ENCODE measurements at regions not wholly inside any gene's neighbourhood (a gene's known extent, or its start where the extent isn't known, plus 50 kb on each side); places are given as distances from the start of the nearest gene placed in this dataset.
"Not testable (repeated sequence)": the region's sequence is repeated elsewhere in the genome, so short reads cannot be mapped to it uniquely, and the experiment has no call there.

GRCh38 chr6:105728995-105729394, 326.1 kb upstream of the PREP start:
- DNase-seq (ENCODE audit: low read depth, low spot score): no peak

GRCh38 chr6:105726902-105727655, 324.2 kb upstream of the PREP start:
- DNase-seq (ENCODE audit: low read depth, low spot score): no peak

- no peak for DNase-seq (ENCODE audit: low read depth, low spot score)
Observed at GRCh38 chr6:105714846-105715245, 312.0 kb upstream of the PREP start.

- DNase-seq (ENCODE audit: low read depth, low spot score): no peak
Observed at GRCh38 chr6:105713474-105714118, 310.7 kb upstream of the PREP start.

- DNase-seq (ENCODE audit: low read depth, low spot score): no peak
Observed at GRCh38 chr6:105711216-105711615, 308.3 kb upstream of the PREP start.

- DNase-seq (ENCODE audit: low read depth, low spot score): no peak
Observed at GRCh38 chr6:105705608-105706007, 302.7 kb upstream of the PREP start.

GRCh38 chr6:105695461-105695860, 292.6 kb upstream of the PREP start:
- no peak for DNase-seq (ENCODE audit: low read depth, low spot score)

- no peak for DNase-seq (ENCODE audit: low read depth, low spot score)
Observed at GRCh38 chr6:105692613-105693215, 289.8 kb upstream of the PREP start.

GRCh38 chr6:105691971-105692370, 289.1 kb upstream of the PREP start:
- no peak for DNase-seq (ENCODE audit: low read depth, low spot score)

GRCh38 chr6:105691081-105691480, 288.2 kb upstream of the PREP start:
- no peak for DNase-seq (ENCODE audit: low read depth, low spot score)

- no peak for DNase-seq (ENCODE audit: low read depth, low spot score)
Observed at GRCh38 chr6:105688573-105688972, 285.7 kb upstream of the PREP start.

GRCh38 chr6:105686793-105687192, 283.9 kb upstream of the PREP start:
- DNase-seq (ENCODE audit: low read depth, low spot score): not testable (repeated sequence)

GRCh38 chr6:105681061-105681460, 278.2 kb upstream of the PREP start:
- no peak for DNase-seq (ENCODE audit: low read depth, low spot score)

GRCh38 chr6:105680131-105680530, 277.2 kb upstream of the PREP start:
- no peak for DNase-seq (ENCODE audit: low read depth, low spot score)

GRCh38 chr6:105678516-105678915, 275.6 kb upstream of the PREP start:
- no peak for DNase-seq (ENCODE audit: low read depth, low spot score)

- no peak for DNase-seq (ENCODE audit: low read depth, low spot score)
Observed at GRCh38 chr6:105677671-105678475, 275.0 kb upstream of the PREP start.

- no peak for DNase-seq (ENCODE audit: low read depth, low spot score)
Observed at GRCh38 chr6:105676857-105677256, 274.0 kb upstream of the PREP start.

GRCh38 chr6:105675715-105676397, 273.0 kb upstream of the PREP start:
- no peak for DNase-seq (ENCODE audit: low read depth, low spot score)

- DNase-seq (ENCODE audit: low read depth, low spot score): not testable (repeated sequence)
Observed at GRCh38 chr6:105672856-105673538, 270.1 kb upstream of the PREP start.

GRCh38 chr6:105669232-105669631, 266.4 kb upstream of the PREP start:
- no peak for DNase-seq (ENCODE audit: low read depth, low spot score)

- DNase-seq (ENCODE audit: low read depth, low spot score): no peak
Observed at GRCh38 chr6:105667056-105667455, 264.2 kb upstream of the PREP start.

All from brain pericyte (primary cell).